ENCODE measurements at regions not wholly inside any gene's neighbourhood (a gene's known extent, or its start where the extent isn't known, plus 50 kb on each side); places are given as distances from the start of the nearest gene placed in this dataset.

GRCh38 chr15:87686339-87686738, 570.2 kb downstream of the NTRK3 start:
- DNase-seq (ENCODE audit: low read depth in 1 of 2, low spot score in 1 of 2): no peak
- Histone ChIP-seq H3K4me3 (replicated peaks; ENCODE audit: insufficient read depth, low read length) (no peak overlapping the region), H3K27me3 (ENCODE audit: insufficient read depth, poor library complexity, severe bottlenecking) (no peaks in the 10 kb centered on the region), H3K27ac (replicated peaks) (no peak overlapping the region)
- TF ChIP-seq SPI1 (IDR thresholded peaks at IDR 0.05; ENCODE audit: borderline replicate concordance, low read depth) (no peak), POLR2AphosphoS5 (IDR thresholded peaks at IDR 0.05; ENCODE audit: low read depth) (no peak), GABPA (IDR thresholded peaks at IDR 0.05; ENCODE audit: low read depth) (no peak), REST (IDR thresholded peaks at IDR 0.05; ENCODE audit: insufficient replicate concordance, low read depth) (no peak)
- TF ChIP-seq, protein P1, sequence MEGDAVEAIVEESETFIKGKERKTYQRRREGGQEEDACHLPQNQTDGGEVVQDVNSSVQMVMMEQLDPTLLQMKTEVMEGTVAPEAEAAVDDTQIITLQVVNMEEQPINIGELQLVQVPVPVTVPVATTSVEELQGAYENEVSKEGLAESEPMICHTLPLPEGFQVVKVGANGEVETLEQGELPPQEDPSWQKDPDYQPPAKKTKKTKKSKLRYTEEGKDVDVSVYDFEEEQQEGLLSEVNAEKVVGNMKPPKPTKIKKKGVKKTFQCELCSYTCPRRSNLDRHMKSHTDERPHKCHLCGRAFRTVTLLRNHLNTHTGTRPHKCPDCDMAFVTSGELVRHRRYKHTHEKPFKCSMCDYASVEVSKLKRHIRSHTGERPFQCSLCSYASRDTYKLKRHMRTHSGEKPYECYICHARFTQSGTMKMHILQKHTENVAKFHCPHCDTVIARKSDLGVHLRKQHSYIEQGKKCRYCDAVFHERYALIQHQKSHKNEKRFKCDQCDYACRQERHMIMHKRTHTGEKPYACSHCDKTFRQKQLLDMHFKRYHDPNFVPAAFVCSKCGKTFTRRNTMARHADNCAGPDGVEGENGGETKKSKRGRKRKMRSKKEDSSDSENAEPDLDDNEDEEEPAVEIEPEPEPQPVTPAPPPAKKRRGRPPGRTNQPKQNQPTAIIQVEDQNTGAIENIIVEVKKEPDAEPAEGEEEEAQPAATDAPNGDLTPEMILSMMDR (IDR thresholded peaks at IDR 0.05; ENCODE audit: insufficient read depth, low read length): no peak

GRCh38 chr15:87682527-87682926, 574.0 kb downstream of the NTRK3 start:
- no peak for TF ChIP-seq POLR2AphosphoS5 (IDR thresholded peaks at IDR 0.05; ENCODE audit: low read depth)
- no peak for TF ChIP-seq SPI1 (IDR thresholded peaks at IDR 0.05; ENCODE audit: borderline replicate concordance, low read depth)
- TF ChIP-seq, protein P1 (IDR thresholded peaks at IDR 0.05; ENCODE audit: insufficient read depth, low read length): no peak
- TF ChIP-seq GABPA (IDR thresholded peaks at IDR 0.05; ENCODE audit: low read depth): no peak
- no peak for TF ChIP-seq REST (IDR thresholded peaks at IDR 0.05; ENCODE audit: insufficient replicate concordance, low read depth)
- H3K4me3 ChIP-seq (replicated peaks; ENCODE audit: insufficient read depth, low read length): no peak overlapping the region
- DNase-seq (ENCODE audit: low read depth in 1 of 2, low spot score in 1 of 2): no peak
- H3K27me3 ChIP-seq (ENCODE audit: insufficient read depth, poor library complexity, severe bottlenecking): no peaks in the 10 kb centered on the region
- no peak overlapping the region for H3K27ac ChIP-seq (replicated peaks)

DNA sequence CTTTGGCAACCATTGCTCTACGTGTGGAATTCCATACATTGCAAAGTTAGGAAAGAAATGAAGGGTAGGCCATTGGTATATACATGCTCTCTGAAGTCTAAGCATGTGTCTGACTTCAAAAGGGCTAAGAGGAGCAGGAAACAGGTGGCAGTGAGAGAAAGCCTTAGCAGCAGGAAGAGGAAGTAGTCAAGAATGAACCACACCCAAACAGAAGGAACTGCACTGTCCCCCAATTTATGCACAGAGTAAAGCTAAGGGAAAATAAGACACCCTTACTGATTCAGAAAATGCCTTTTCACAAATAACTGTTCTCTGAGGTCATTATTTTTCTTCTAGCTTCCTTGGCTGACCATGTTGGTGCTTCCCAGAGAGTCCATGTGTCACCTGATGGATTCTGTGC, 575.4 kb downstream of the NTRK3 start:
- Histone ChIP-seq H3K27ac (replicated peaks) (no peak overlapping the region), H3K27me3 (ENCODE audit: insufficient read depth, poor library complexity, severe bottlenecking) (no peaks in the 10 kb centered on the region), H3K4me3 (replicated peaks; ENCODE audit: insufficient read depth, low read length) (no peak overlapping the region)
- TF ChIP-seq SPI1 (IDR thresholded peaks at IDR 0.05; ENCODE audit: borderline replicate concordance, low read depth): peak; percentile 36; the same call in 1 of the 2 replicates
- TF ChIP-seq GABPA (IDR thresholded peaks at IDR 0.05; ENCODE audit: low read depth): no peak
- peak; percentile 27 to 62 for DNase-seq (ENCODE audit: low read depth in 1 of 2, low spot score in 1 of 2)

DNA sequence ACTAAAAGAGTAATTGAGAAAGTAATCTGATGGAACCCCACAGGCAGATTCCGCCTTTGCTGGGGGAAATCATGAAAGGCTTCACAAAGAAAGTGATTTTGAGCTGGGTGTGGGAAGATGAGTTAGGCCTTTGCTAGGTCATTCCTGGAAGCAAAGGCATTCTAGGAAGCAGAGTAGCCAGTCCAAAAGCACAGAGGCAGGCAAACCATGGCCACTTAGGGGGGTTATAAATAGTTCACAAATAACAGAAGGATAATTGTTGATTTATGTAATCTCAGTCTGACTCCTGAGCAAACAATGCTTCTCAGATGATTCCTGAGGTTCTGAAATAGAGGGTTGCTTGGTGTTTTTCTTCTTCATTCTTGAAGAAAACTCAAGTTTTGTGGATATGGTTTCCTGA, 576.3 kb downstream of the NTRK3 start:
- DNase-seq (ENCODE audit: low read depth in 1 of 2, low spot score in 1 of 2): no peak
- no peak overlapping the region for H3K27ac ChIP-seq (replicated peaks)
- TF ChIP-seq POLR2AphosphoS5 (IDR thresholded peaks at IDR 0.05; ENCODE audit: low read depth) (no peak), SPI1 (IDR thresholded peaks at IDR 0.05; ENCODE audit: borderline replicate concordance, low read depth) (no peak), REST (IDR thresholded peaks at IDR 0.05; ENCODE audit: insufficient replicate concordance, low read depth) (no peak), GABPA (IDR thresholded peaks at IDR 0.05; ENCODE audit: low read depth) (no peak)
- TF ChIP-seq, protein P1 (IDR thresholded peaks at IDR 0.05; ENCODE audit: insufficient read depth, low read length): no peak

More for the DNA sequence above, 576.3 kb downstream of the NTRK3 start:
- Histone ChIP-seq H3K4me3 (replicated peaks; ENCODE audit: insufficient read depth, low read length) (no peak overlapping the region), H3K27me3 (ENCODE audit: insufficient read depth, poor library complexity, severe bottlenecking) (no peaks in the 10 kb centered on the region)

Measured in HL-60 (cell line).